Testis (tissue), 2 donors: ENCODE measurements at regions not wholly inside any gene's neighbourhood (a gene's known extent, or its start where the extent isn't known, plus 50 kb on each side); places are given as distances from the start of the nearest gene placed in this dataset.

Source experiments
- DNase-seq: peaks from one replicate; pipeline ENCODE4 v3.0.0-alpha.2; 2019
- H3K27ac ChIP-seq, 2 donors: fragments of 200-600 bp; sonication (generic); one replicate each; pipeline ENCODE4 v1.5.1; 2019
- H3K27me3 ChIP-seq: fragments of 200-600 bp; sonication (generic); one replicate; pipeline ENCODE4 v1.5.1; 2019
- H3K36me3 ChIP-seq: fragments of 200-600 bp; sonication (generic); one replicate; pipeline ENCODE4 v1.5.1; 2017; ENCODE audit warnings: low read depth; ENCODE audit errors: missing control alignments
- H3K4me1 ChIP-seq: fragments of 200-600 bp; sonication (generic); one replicate; pipeline ENCODE4 v1.5.1; 2019
- H3K4me3 ChIP-seq, 2 donors: fragments of 200-600 bp; sonication (generic); one replicate each; pipeline ENCODE4 v1.5.1; 2017 to 2019
- H3K9me3 ChIP-seq: fragments of 200-600 bp; sonication (generic); one replicate; pipeline ENCODE4 v1.5.1; 2017
- POLR2A ChIP-seq: fragments of 450-650 bp; IDR thresholded peaks from one replicate; pipeline ENCODE4 v1.6.1; 2017; ENCODE audit warnings: antibody characterized with exemption, mild to moderate bottlenecking, moderate library complexity
- WGBS, 2 donors: methylation state at CpG; one replicate each; pipeline ENCODE4 v1.1.5; 2018; 5-methylcytosine and 5-hydroxymethylcytosine counted together
- intact Hi-C: fragments of 100-400 bp; cut with DNase I; formaldehyde crosslinking; loops from one replicate; pipeline ENCODE4 v1.15.1; 2023; ENCODE audit warnings: low total_unique reads
- TF ChIP-seq, protein P1 (sequence below), 3 experiments: fragments of 450-650 bp in 2 of 3; fragments of 200-600 bp in 1 of 3; sonication (generic) in 1 of 3; IDR thresholded peaks; one replicate each; pipeline ENCODE4 v1.5.1; 2016 to 2019; ENCODE audit warnings: antibody characterized with exemption in 3 of 3, mild to moderate bottlenecking in 2 of 3, moderate library complexity in 1 of 3

DNA sequence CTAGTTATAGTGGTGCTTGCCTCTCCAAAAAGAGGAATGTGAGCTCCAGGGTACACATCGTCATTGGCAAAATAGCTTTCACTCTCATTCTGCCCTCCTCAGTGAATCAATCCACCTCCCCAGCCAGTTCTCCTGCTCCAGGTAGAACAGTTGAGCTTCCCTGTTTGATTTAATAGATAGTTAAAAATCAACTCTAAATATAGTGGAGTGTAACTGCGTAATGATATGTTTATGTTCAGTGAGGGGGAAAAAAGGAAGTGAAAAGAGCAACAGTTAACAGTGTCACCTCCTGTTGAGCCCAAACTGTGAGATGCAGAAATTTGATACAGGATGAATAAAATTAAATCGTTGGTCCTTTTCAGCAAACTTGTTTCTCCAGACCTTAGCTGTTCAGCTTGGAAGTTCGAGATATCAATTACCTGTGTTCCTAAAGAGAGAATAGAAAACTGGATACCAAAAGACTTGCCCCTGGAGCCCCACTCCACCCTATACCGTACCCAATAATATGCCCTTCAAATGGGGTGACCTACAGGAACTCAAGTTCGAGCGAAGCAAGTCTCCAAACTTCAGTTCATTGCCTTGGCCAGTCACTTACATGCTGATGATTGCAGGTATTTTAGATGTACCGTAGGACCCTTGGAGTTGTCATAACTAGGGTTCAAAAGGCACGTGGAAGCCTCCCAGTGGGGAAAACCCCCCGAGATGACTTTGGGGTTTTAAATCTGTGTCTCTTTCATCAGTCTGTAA is 708.4 kb downstream of the RNF144A start:
- no peaks in the 10 kb centered on the region for H3K27me3 ChIP-seq
- H3K9me3 ChIP-seq = no peaks in the 10 kb centered on the region
- no peak overlapping the region for H3K4me3 ChIP-seq
- intact Hi-C loops = no loop called here
- H3K4me1 ChIP-seq = no peaks in the 10 kb centered on the region
- no peak for DNase-seq
- TF ChIP-seq, protein P1, sequence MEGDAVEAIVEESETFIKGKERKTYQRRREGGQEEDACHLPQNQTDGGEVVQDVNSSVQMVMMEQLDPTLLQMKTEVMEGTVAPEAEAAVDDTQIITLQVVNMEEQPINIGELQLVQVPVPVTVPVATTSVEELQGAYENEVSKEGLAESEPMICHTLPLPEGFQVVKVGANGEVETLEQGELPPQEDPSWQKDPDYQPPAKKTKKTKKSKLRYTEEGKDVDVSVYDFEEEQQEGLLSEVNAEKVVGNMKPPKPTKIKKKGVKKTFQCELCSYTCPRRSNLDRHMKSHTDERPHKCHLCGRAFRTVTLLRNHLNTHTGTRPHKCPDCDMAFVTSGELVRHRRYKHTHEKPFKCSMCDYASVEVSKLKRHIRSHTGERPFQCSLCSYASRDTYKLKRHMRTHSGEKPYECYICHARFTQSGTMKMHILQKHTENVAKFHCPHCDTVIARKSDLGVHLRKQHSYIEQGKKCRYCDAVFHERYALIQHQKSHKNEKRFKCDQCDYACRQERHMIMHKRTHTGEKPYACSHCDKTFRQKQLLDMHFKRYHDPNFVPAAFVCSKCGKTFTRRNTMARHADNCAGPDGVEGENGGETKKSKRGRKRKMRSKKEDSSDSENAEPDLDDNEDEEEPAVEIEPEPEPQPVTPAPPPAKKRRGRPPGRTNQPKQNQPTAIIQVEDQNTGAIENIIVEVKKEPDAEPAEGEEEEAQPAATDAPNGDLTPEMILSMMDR (IDR thresholded peaks at IDR 0.05) = no peak
- TF ChIP-seq POLR2A = no peak
- 80 to 81% methylated on average over 10 of the region's 10 CpGs for WGBS, 2 donors
- H3K36me3 ChIP-seq = no peaks in the 10 kb centered on the region
- H3K27ac ChIP-seq = no peak overlapping the region

DNA sequence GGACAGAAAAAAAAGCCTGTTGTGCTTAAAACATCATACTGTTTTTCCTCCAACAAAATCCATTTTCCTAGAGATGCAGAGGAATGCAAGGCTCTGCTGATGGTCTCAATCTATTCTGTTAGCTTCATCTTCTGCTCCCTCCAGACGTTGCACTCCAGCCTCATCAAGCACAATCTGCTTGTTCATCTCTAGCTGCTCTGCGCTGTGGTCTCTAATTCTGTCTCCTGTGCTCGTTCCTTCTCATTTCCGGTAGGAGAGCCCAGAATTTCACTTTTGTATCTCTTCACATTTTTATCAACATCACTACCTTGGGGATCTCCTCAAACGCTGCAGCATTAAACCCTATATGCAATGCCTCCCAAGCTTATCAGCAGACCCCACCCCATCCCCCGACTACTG is 708.9 kb downstream of the RNF144A start:
- H3K27me3 ChIP-seq = no peaks in the 10 kb centered on the region
- H3K9me3 ChIP-seq = no peaks in the 10 kb centered on the region
- intact Hi-C loops = no loop called here
- H3K36me3 ChIP-seq = no peaks in the 10 kb centered on the region
- no peaks in the 10 kb centered on the region for H3K4me1 ChIP-seq
- 73 to 75% methylated on average over 6 of the region's 6 CpGs for WGBS, 2 donors
- H3K4me3 ChIP-seq = no peak overlapping the region
- DNase-seq = no peak
- H3K27ac ChIP-seq = no peak overlapping the region
- TF ChIP-seq, protein P1 (IDR thresholded peaks at IDR 0.05) = no peak
- TF ChIP-seq POLR2A = no peak

DNA sequence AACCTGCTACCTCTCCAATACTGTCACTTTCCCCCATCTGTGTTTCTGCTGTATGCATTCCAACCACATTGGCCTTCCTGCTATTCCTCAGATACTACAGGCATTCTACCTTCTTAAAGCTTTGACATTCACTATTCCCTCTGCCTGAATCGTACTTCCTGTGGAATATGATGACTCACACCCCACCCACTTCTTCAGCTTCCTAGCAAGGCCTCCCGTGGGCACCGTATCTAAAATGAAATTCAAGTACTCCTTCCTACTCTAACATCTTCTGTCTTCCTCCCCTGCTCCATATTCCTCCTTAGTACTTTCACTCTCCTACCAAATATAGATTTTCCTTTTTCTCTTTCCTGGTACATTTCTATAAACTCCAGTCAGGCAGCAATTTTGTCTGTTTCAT is 710.4 kb downstream of the RNF144A start:
- 64 to 70% methylated on average over 3 of the region's 3 CpGs for WGBS, 2 donors
- intact Hi-C loops = no loop called here
- H3K4me1 ChIP-seq = no peaks in the 10 kb centered on the region
- no peaks in the 10 kb centered on the region for H3K27me3 ChIP-seq
- no peaks in the 10 kb centered on the region for H3K9me3 ChIP-seq
- H3K36me3 ChIP-seq = no peaks in the 10 kb centered on the region
- no peak overlapping the region for H3K27ac ChIP-seq
- no peak overlapping the region for H3K4me3 ChIP-seq
- DNase-seq = no peak
- TF ChIP-seq, protein P1 (IDR thresholded peaks at IDR 0.05) = no peak

DNA sequence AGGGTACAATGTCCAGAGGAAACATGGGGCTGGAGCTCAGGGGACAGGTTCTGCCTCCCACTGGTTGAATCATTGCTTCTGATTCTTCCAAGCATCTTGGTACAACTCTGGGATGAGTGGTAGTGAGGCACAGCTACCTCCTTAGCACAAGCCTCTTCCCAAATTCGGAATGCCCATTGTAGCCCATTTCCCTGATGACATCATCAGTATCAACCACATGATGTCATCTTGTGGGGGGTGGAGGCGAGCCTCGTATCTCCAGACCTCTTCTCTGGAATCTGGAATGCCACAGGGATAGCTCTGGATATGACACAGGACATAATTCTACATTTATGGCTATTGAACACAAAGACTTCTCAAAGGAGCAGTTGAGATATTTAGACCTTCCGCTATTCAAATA is 715.2 kb downstream of the RNF144A start:
- Histone ChIP-seq H3K27ac (no peak overlapping the region), H3K9me3 (no peaks in the 10 kb centered on the region), H3K4me3 (no peak overlapping the region), H3K36me3 (no peaks in the 10 kb centered on the region), H3K4me1 (no peaks in the 10 kb centered on the region), H3K27me3 (no peaks in the 10 kb centered on the region)
- no peak for DNase-seq
- intact Hi-C loops = no loop called here
- 78 to 98% methylated on average over 4 of the region's 4 CpGs for WGBS, 2 donors
- TF ChIP-seq, protein P1 (IDR thresholded peaks at IDR 0.05) = no peak
- TF ChIP-seq POLR2A = no peak

DNA sequence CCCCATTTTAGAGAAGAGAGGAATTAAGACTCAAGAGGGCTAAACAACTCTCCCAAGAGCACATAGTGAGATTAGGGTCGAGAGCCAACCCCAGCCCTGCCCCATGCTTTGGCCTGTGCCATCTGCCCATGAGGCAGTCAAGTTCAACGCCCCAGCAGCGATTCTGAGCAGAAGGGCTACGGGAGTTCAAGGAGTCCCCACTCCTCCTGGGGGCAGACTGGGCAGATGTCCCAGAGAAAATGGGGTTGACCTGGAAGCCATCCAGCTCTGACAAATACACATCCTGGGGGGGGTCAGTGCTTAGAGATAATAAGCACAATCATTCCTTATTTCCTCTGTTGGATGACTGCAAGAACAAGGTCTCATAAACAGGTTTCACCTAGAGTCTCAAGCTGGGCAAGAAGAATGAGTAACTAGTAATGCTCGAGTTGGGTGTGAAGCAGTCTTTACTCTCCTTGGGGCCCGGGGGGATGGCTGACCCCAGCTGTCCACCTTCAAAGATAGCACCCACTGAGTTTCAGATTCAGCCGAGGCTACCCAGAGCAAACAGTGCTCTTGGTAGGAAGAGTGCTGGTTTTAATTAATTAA is 716.4 kb downstream of the RNF144A start:
- WGBS, 2 donors = 51 to 58% methylated on average over 7 of the region's 7 CpGs
- TF ChIP-seq, protein P1 (IDR thresholded peaks at IDR 0.05) = no peak
- no peak for TF ChIP-seq POLR2A
- no peak for DNase-seq
- H3K4me1 ChIP-seq = no peaks in the 10 kb centered on the region
- H3K27ac ChIP-seq = no peak overlapping the region
- no peaks in the 10 kb centered on the region for H3K36me3 ChIP-seq
- intact Hi-C loops = no loop called here
- H3K4me3 ChIP-seq = no peak overlapping the region
- no peaks in the 10 kb centered on the region for H3K27me3 ChIP-seq
- no peaks in the 10 kb centered on the region for H3K9me3 ChIP-seq
